GM12874 (cell line): ENCODE measurements at regions not wholly inside any gene's neighbourhood (a gene's known extent, or its start where the extent isn't known, plus 50 kb on each side); places are given as distances from the start of the nearest gene placed in this dataset.

ENCODE experiments used
- CTCF ChIP-seq: IDR thresholded peaks from 2 replicates; pipeline ENCODE4 v1.5.1; 2011; ENCODE audit warnings: low read depth, mild to moderate bottlenecking, control low read depth, low read length, moderate library complexity; ENCODE audit not compliant: insufficient read depth

DNA sequence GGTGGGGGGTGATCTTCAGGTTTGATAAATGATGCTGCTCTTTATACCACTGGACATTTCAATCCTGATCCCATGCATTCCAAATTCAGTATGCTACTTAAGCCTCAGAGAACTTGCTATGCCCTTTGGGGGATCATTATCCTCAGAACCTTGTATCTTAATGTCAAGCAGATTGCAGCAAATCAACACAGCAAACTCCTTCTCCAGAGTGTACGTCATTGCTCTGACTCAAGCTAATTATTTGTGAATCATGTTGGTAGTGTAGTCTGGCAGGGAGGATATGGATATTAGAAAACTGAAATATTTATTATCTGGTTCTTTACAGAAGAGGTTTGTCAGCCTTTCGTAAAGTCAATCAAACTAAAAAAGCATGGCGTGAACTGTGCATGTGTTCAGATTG, 562.5 kb upstream of the FAM98A start:
- TF ChIP-seq CTCF = no peak

DNA sequence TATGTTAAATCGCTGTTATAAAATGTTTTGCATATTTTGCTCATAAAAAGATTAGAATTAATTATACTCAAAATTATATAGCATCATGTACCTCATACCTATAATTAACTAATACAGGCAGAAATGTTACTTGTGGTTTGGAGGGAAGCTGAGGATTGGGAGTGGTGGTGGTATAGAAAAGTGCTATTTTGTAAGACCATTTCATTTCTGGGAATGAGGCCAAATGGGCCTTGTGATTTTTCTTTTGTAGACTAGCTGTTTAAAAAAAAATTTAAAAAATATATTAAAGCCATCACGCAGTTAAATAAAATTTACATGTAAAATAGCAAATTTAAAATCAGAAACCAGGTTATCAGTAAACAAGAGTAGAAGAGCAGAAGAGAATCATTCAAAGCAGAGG, 560.8 kb upstream of the FAM98A start:
- TF ChIP-seq CTCF = no peak

- no peak for TF ChIP-seq CTCF
Observed at GRCh38 chr2:34153484-34153883, 554.4 kb upstream of the FAM98A start.

DNA sequence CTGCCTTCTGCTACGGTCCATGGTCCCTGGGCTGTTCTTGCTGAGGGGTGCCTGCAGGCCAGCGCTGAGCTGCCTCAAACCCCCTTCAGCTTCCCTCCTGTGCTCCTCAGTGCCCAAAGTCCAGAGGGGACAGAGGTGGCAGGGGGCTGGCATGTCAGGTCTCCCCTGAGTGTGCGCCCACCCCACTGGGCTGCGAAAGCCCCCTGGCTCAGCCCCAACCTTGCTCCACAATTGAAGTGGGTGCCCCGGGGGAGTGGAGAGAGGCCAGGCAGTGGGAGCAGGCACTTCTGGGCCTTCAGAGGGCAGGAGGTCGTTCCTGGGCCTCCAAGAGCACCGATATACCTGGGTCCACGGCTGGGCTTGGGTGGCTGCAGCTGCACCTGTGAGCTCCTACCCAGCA, 548.7 kb upstream of the FAM98A start:
- no peak for TF ChIP-seq CTCF

- TF ChIP-seq CTCF = no peak
Observed at GRCh38 chr2:34143149-34143548, 544.0 kb upstream of the FAM98A start.

DNA sequence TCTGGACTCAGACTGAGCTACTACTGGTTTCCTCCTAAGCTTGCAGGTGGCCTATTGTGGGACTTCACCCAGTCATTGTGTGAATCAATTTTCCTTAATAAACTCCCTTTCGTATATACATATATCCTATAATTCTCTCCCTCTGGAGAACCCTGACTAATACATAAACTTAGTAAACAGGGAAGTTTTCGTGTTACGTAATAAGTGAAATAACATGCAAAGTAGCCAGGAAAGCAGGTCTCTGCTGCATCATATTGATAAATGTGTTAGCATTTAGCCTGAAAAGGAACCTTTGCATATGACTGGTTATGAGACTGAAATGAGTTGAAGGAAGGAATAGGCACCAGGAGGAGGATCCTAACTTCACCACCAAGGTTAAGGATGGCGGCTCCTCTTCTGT, 527.2 kb upstream of the FAM98A start:
- TF ChIP-seq CTCF = no peak

DNA sequence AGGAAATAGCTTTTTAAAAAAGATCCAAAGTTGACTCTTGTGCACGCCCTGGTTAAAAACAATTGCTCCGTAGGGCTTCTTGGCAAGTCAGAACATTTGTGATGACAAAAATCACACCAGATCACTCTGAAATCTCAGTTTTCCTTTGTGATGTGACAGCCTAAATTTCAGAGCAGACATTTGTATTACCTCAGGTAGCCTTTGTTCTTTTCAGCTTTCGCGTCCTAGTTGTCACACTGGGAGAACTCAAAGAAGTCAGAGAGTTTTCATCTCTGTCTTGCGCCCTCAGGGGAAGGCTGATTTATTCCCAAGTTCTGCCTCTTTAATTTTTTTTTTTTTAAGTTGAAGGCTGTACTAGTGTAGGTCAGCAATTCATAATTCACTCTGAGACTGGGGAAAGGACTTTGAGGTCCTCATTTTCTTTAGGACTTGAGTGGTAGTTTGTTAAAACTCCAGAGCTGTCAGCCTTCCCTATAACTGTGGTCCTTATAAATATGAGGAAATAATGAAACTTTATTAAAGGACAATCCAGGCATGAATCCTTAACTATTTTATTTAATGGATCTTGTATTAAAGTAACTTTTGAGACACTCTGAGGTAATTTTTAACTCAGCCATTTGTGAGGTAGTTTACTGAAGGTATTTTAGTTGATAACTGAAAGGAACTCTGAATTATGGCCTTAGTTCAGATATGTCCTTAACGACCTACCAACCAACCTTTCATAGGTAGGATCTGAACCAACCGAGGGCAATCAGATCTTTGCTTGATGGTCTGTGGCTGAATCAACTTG, 525.1 kb upstream of the FAM98A start:
- TF ChIP-seq CTCF = no peak
